Liver (tissue), 3 donors: ENCODE measurements at regions not wholly inside any gene's neighbourhood (a gene's known extent, or its start where the extent isn't known, plus 50 kb on each side); places are given as distances from the start of the nearest gene placed in this dataset.

Experiments used
- FOXA1 ChIP-seq: IDR thresholded peaks from 2 replicates; pipeline ENCODE4 v1.6.1; 2016; ENCODE audit warnings: antibody characterized with exemption
- HNF4G ChIP-seq: IDR thresholded peaks from 2 replicates; pipeline ENCODE4 v1.6.1; 2016; ENCODE audit warnings: antibody characterized with exemption
- SP1 ChIP-seq: IDR thresholded peaks from 2 replicates; pipeline ENCODE4 v1.6.1; 2018; ENCODE audit warnings: antibody characterized with exemption, mild to moderate bottlenecking
- ZBTB33 ChIP-seq: IDR thresholded peaks from 2 replicates; pipeline ENCODE4 v1.6.1; 2016; ENCODE audit warnings: antibody characterized with exemption
- TF ChIP-seq, protein P1 (sequence below): fragments of 150-350 bp; IDR thresholded peaks from 2 replicates; pipeline ENCODE4 v1.5.1; 2017; ENCODE audit warnings: improper control_type of control experiment, low read depth, low read length; ENCODE audit not compliant: missing input control
- donor health status: healthy.
- donor health status: healthy.

DNA sequence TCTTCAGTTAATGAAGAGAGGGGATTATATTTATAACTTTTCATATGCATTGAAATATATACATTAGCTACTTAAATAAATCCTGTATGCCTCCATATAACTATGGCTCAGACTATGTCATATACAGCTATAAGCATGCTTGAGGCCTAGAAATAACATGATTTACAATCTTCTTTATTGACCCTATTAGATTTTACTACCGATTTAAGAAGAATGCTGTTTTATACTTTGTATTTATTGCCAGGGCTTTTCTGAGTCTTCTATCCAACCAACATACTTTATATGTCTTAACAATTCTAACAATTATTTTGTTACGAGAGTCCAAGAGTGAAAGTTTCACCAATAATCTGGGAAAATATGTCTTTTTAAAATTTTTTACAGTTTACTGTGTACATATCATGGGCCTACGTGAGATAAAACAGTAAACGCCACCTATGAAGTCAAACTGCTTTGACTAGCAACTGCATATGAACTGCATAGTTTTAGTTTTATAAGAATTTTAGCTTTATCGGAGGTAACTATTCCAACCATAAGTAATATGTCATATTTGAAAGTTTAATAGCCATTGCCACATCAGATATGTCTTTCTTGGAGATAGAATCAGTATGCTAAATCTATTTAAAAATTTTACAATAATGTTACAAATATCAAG is 861.0 kb downstream of the USP25 start:
- no peak for TF ChIP-seq FOXA1
- TF ChIP-seq, protein P1, sequence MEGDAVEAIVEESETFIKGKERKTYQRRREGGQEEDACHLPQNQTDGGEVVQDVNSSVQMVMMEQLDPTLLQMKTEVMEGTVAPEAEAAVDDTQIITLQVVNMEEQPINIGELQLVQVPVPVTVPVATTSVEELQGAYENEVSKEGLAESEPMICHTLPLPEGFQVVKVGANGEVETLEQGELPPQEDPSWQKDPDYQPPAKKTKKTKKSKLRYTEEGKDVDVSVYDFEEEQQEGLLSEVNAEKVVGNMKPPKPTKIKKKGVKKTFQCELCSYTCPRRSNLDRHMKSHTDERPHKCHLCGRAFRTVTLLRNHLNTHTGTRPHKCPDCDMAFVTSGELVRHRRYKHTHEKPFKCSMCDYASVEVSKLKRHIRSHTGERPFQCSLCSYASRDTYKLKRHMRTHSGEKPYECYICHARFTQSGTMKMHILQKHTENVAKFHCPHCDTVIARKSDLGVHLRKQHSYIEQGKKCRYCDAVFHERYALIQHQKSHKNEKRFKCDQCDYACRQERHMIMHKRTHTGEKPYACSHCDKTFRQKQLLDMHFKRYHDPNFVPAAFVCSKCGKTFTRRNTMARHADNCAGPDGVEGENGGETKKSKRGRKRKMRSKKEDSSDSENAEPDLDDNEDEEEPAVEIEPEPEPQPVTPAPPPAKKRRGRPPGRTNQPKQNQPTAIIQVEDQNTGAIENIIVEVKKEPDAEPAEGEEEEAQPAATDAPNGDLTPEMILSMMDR, result no peak
- no peak for TF ChIP-seq ZBTB33
- TF ChIP-seq HNF4G, result no peak
- TF ChIP-seq SP1, result no peak
